CD14-positive monocyte (primary cell): ENCODE measurements at regions not wholly inside any gene's neighbourhood (a gene's known extent, or its start where the extent isn't known, plus 50 kb on each side); places are given as distances from the start of the nearest gene placed in this dataset.

Experiments
- DNase-seq, 3 donors: peaks; one replicate each; pipeline ENCODE4 v3.0.0-alpha.2; 2011 to 2022
- H2AFZ ChIP-seq: 2 replicates; pipeline ENCODE4 v1.6.0; 2012; ENCODE audit warnings: mild to moderate bottlenecking, low read depth, low read length, inconsistent platforms; ENCODE audit not compliant: insufficient read depth, poor library complexity, severe bottlenecking
- H3K27ac ChIP-seq, 2 donors: 1 replicate in 1 of 2; 2 replicates in 1 of 2; pipeline ENCODE4 v1.5.1; 2012 to 2013; ENCODE audit warnings: low read length in 2 of 2, control low read depth in 1 of 2, inconsistent platforms in 1 of 2, low read depth in 1 of 2, mild to moderate bottlenecking in 1 of 2
- H3K27me3 ChIP-seq, 2 donors: one replicate each; pipeline versions ENCODE4 v1.6.0 to v1.6.1; 2011 to 2013; ENCODE audit warnings: low read length in 2 of 2; ENCODE audit not compliant: control insufficient read depth in 2 of 2, insufficient read depth in 2 of 2
- H3K36me3 ChIP-seq, 2 donors: replicated peaks in 1 of 2; 1 replicate in 1 of 2; 2 replicates in 1 of 2; pipeline versions ENCODE4 v1.5.1 to v1.6.1; 2012 to 2013; ENCODE audit warnings: low read length in 2 of 2, control low read depth in 1 of 2, inconsistent platforms in 1 of 2, mild to moderate bottlenecking in 1 of 2; ENCODE audit not compliant: insufficient read depth in 2 of 2, control insufficient read depth in 1 of 2
- H3K4me1 ChIP-seq, 2 donors: 1 replicate in 1 of 2; 2 replicates in 1 of 2; pipeline versions ENCODE4 v1.5.1 to v1.6.1; 2012 to 2013; ENCODE audit warnings: low read length in 2 of 2, control low read depth in 1 of 2, inconsistent platforms in 1 of 2, mild to moderate bottlenecking in 1 of 2, moderate library complexity in 1 of 2; ENCODE audit not compliant: insufficient read depth in 2 of 2, control insufficient read depth in 1 of 2
- H3K4me2 ChIP-seq: replicated peaks from 2 replicates; pipeline ENCODE3; 2012; ENCODE audit warnings: low read length, moderate library complexity, mild to moderate bottlenecking; ENCODE audit not compliant: poor library complexity, severe bottlenecking; ENCODE audit errors: extremely low read depth
- H3K4me3 ChIP-seq, 3 experiments: fragments of 200-600 bp in 1 of 3; sonication (generic) in 1 of 3; replicated peaks in 1 of 3; 1 replicate in 2 of 3; 2 replicates in 1 of 3; pipeline ENCODE4 v1.5.1; 2011 to 2013; ENCODE audit warnings: low read length in 3 of 3, mild to moderate bottlenecking in 3 of 3, control low read depth in 2 of 3, low read depth in 2 of 3, inconsistent platforms in 1 of 3, moderate library complexity in 1 of 3
- H3K79me2 ChIP-seq: 2 replicates; pipeline ENCODE4 v1.6.0; 2012; ENCODE audit warnings: mild to moderate bottlenecking, control low read depth, inconsistent platforms, low read length, moderate library complexity; ENCODE audit not compliant: insufficient read depth
- H3K9ac ChIP-seq: 2 replicates; pipeline ENCODE4 v1.6.0; 2017; ENCODE audit warnings: low read length, mild to moderate bottlenecking; ENCODE audit not compliant: insufficient read depth, poor library complexity, severe bottlenecking
- H3K9me3 ChIP-seq, 2 donors: replicated peaks in 1 of 2; 1 replicate in 1 of 2; 2 replicates in 1 of 2; pipeline versions ENCODE4 v1.5.1 to v1.6.1; 2012 to 2013; ENCODE audit warnings: low read length in 2 of 2, control low read depth in 1 of 2; ENCODE audit not compliant: control insufficient read depth in 1 of 2, insufficient read depth in 1 of 2
- H4K20me1 ChIP-seq: 2 replicates; pipeline ENCODE4 v1.6.0; 2012; ENCODE audit warnings: mild to moderate bottlenecking, low read length, control low read depth, moderate library complexity; ENCODE audit not compliant: insufficient read depth
- H3K27ac Mint-ChIP-seq, 7 donors: one replicate each; pipeline ENCODE4 v1.8.0; 2020; ENCODE audit warnings: mild to moderate bottlenecking in 7 of 7, mixed read lengths in 7 of 7, moderate library complexity in 6 of 7, inconsistent platforms in 2 of 7
- H3K27me3 Mint-ChIP-seq, 3 donors: one replicate each; pipeline ENCODE4 v1.8.0; 2021 to 2022; ENCODE audit warnings: low read depth in 3 of 3, mild to moderate bottlenecking in 3 of 3, mixed read lengths in 3 of 3, moderate library complexity in 3 of 3, inconsistent platforms in 1 of 3
- H3K36me3 Mint-ChIP-seq, 2 donors: one replicate each; pipeline ENCODE4 v1.8.0; 2020; ENCODE audit warnings: mixed read lengths in 2 of 2, inconsistent platforms in 1 of 2, mild to moderate bottlenecking in 1 of 2
- H3K4me1 Mint-ChIP-seq: one replicate; pipeline ENCODE4 v1.8.0; 2020; ENCODE audit warnings: mild to moderate bottlenecking, mixed read lengths
- H3K4me3 Mint-ChIP-seq, 2 donors: one replicate each; pipeline ENCODE4 v1.8.0; 2020; ENCODE audit warnings: mild to moderate bottlenecking in 2 of 2, mixed read lengths in 2 of 2, moderate library complexity in 1 of 2
- H3K9me3 Mint-ChIP-seq, 7 donors: one replicate each; pipeline ENCODE4 v1.8.0; 2020 to 2022; ENCODE audit warnings: mixed read lengths in 7 of 7, mild to moderate bottlenecking in 6 of 7, moderate library complexity in 6 of 7, inconsistent platforms in 2 of 7
- WGBS: methylation state at CpG from one replicate; pipeline ENCODE4 v1.1.5; 2013; ENCODE audit warnings: missing lambda C conversion rate; ENCODE audit not compliant: insufficient coverage; 5-methylcytosine and 5-hydroxymethylcytosine counted together
- intact Hi-C, 2 donors: fragments of 100-400 bp; cut with micrococcal nuclease; formaldehyde crosslinking; loops; one replicate each; pipeline versions ENCODE4 v1.15.0 to v1.15.1; 2023
- TF ChIP-seq, protein P1 (sequence below): fragments of 200-600 bp; IDR thresholded peaks from one replicate; pipeline ENCODE4 v1.8.0; 2022; ENCODE audit warnings: antibody characterized with exemption, mild to moderate bottlenecking

DNA sequence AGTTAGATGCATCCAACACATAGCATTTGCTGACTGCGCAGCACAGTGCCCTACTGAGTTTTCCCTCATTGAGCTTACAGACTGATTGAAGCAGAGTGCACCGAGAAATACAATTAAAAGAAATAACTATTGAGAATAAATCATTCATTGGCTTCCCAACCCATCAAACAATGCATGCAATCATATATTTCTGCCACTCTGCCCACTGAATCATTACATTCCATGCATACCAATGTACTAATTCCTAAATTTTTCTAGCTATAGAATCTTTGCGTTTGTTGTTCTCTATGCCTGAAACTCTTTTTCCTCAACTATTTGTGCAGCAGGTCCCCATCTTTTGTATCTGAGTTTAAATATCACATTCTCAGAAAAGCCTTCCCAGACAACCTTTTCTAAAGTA is 783.8 kb downstream of the SORCS1 start:
- no peak overlapping the region for H3K27ac ChIP-seq
- TF ChIP-seq, protein P1, sequence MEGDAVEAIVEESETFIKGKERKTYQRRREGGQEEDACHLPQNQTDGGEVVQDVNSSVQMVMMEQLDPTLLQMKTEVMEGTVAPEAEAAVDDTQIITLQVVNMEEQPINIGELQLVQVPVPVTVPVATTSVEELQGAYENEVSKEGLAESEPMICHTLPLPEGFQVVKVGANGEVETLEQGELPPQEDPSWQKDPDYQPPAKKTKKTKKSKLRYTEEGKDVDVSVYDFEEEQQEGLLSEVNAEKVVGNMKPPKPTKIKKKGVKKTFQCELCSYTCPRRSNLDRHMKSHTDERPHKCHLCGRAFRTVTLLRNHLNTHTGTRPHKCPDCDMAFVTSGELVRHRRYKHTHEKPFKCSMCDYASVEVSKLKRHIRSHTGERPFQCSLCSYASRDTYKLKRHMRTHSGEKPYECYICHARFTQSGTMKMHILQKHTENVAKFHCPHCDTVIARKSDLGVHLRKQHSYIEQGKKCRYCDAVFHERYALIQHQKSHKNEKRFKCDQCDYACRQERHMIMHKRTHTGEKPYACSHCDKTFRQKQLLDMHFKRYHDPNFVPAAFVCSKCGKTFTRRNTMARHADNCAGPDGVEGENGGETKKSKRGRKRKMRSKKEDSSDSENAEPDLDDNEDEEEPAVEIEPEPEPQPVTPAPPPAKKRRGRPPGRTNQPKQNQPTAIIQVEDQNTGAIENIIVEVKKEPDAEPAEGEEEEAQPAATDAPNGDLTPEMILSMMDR, result no peak
- no peak overlapping the region for H3K4me3 ChIP-seq
- no peak overlapping the region for H3K4me2 ChIP-seq
- H2AFZ ChIP-seq, result no peak overlapping the region
- no peaks in the 10 kb centered on the region for H3K27me3 ChIP-seq
- H3K27me3 Mint-ChIP-seq, result no peaks in the 10 kb centered on the region
- no peaks in the 10 kb centered on the region for H3K4me1 ChIP-seq
- H3K4me1 Mint-ChIP-seq, result no peaks in the 10 kb centered on the region
- intact Hi-C loops, result no loop called here
- DNase-seq, result no peak
- H3K27ac Mint-ChIP-seq, result no peak overlapping the region
- H3K36me3 Mint-ChIP-seq, result no peaks in the 10 kb centered on the region
- no peak overlapping the region for H3K9ac ChIP-seq
- H3K9me3 ChIP-seq, result peaks cover 4 to 5% of the 10 kb centered on the region in 2 donors
- H4K20me1 ChIP-seq, result no peaks in the 10 kb centered on the region
- H3K4me3 Mint-ChIP-seq, result no peak overlapping the region
- peaks cover 0 to 10% (median 3%) of the 10 kb centered on the region in 7 donors for H3K9me3 Mint-ChIP-seq
- no peaks in the 10 kb centered on the region for H3K36me3 ChIP-seq
- no peaks in the 10 kb centered on the region for H3K79me2 ChIP-seq
- no CpG with 5 or more reads among the region's 3 CpGs for WGBS

DNA sequence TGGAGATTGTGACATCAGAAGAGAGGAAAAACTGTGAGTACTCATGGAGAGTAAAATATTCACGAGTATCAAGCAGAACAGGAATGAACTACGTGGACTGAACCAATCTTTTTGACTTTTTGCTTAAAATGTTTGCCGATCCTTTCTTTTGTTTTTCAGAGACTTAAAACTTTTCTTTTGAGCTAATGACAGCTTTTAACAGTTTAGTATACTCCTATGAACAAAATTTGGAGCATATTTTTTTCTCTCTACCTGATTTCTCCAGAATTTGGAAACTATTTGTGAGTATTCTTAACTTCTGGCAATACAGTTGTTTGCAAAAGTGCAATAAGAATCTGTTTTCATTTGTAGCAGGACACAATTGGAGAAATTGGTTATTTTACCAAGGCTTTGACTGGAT is 786.3 kb downstream of the SORCS1 start:
- H4K20me1 ChIP-seq, result no peaks in the 10 kb centered on the region
- Mint-ChIP-seq H3K4me3 (no peak overlapping the region), H3K9me3 (peaks cover 0 to 7% (median 3%) of the 10 kb centered on the region in 7 donors), H3K4me1 (no peaks in the 10 kb centered on the region), H3K27me3 (no peaks in the 10 kb centered on the region), H3K27ac (no peak overlapping the region), H3K36me3 (no peaks in the 10 kb centered on the region)
- H2AFZ ChIP-seq, result no peak overlapping the region
- H3K4me2 ChIP-seq, result no peak overlapping the region
- no peak overlapping the region for H3K27ac ChIP-seq
- TF ChIP-seq, protein P1, result no peak
- H3K4me3 ChIP-seq, result no peak overlapping the region
- no peaks in the 10 kb centered on the region for H3K4me1 ChIP-seq
- intact Hi-C loops, result no loop called here
- no peak overlapping the region for H3K9ac ChIP-seq
- no peak for DNase-seq
- peaks cover 4 to 5% of the 10 kb centered on the region in 2 donors for H3K9me3 ChIP-seq
- no peaks in the 10 kb centered on the region for H3K36me3 ChIP-seq
- no peaks in the 10 kb centered on the region for H3K79me2 ChIP-seq
- WGBS, result 85% methylated on average over 2 of the region's 3 CpGs
- no peaks in the 10 kb centered on the region for H3K27me3 ChIP-seq
